GM23338 (cell line): ENCODE measurements at regions not wholly inside any gene's neighbourhood (a gene's known extent, or its start where the extent isn't known, plus 50 kb on each side); places are given as distances from the start of the nearest gene placed in this dataset.

ENCODE experiments used
- ATAC-seq: fragments of 200-7000 bp; cut with Tn5 transposase; 3 replicates; pipeline ENCODE4 v1.9.1; 2020
- DNase-seq: peaks from one replicate; pipeline ENCODE4 v3.0.0-alpha.2; 2015; ENCODE audit warnings: low spot score
- H2AFZ ChIP-seq: fragments of 200-600 bp; sonication (generic); 2 replicates; pipeline ENCODE4 v1.8.0; 2016; ENCODE audit warnings: antibody characterized with exemption, mild to moderate bottlenecking, moderate library complexity
- H3F3A ChIP-seq: fragments of 200-600 bp; sonication (generic); replicated peaks from 2 replicates; pipeline ENCODE4 v1.8.0; 2017; ENCODE audit warnings: antibody characterized with exemption, mixed run types, low read depth
- H3K27ac ChIP-seq: fragments of 200-600 bp; sonication (generic); 2 replicates; pipeline ENCODE4 v1.6.1; 2016; ENCODE audit warnings: low read depth
- H3K27me3 ChIP-seq: fragments of 200-600 bp; sonication (generic); 2 replicates; pipeline ENCODE4 v1.8.0; 2016; ENCODE audit warnings: mild to moderate bottlenecking, mixed run types, moderate library complexity; ENCODE audit not compliant: insufficient read depth
- H3K36me3 ChIP-seq: fragments of 200-600 bp; sonication (generic); 2 replicates; pipeline ENCODE4 v1.8.0; 2016; ENCODE audit warnings: mild to moderate bottlenecking; ENCODE audit not compliant: insufficient read depth
- H3K4me1 ChIP-seq: fragments of 200-600 bp; sonication (generic); 2 replicates; pipeline ENCODE4 v1.8.0; 2016; ENCODE audit warnings: mild to moderate bottlenecking, moderate library complexity; ENCODE audit not compliant: insufficient read depth
- H3K4me2 ChIP-seq: fragments of 200-600 bp; sonication (generic); 2 replicates; pipeline ENCODE4 v1.7.1; 2017; ENCODE audit warnings: mixed run types
- H3K4me3 ChIP-seq: fragments of 200-600 bp; sonication (generic); 2 replicates; pipeline ENCODE4 v1.6.1; 2016; ENCODE audit warnings: mixed run types
- H3K79me2 ChIP-seq: fragments of 200-600 bp; sonication (generic); replicated peaks from 2 replicates; pipeline ENCODE4 v1.8.0; 2017; ENCODE audit warnings: mild to moderate bottlenecking; ENCODE audit not compliant: insufficient read depth
- H3K9me2 ChIP-seq: fragments of 200-600 bp; sonication (generic); 2 replicates; pipeline ENCODE4 v1.8.0; 2017; ENCODE audit not compliant: insufficient read depth
- H4K20me1 ChIP-seq: fragments of 200-600 bp; sonication (generic); replicated peaks from 2 replicates; pipeline ENCODE4 v1.8.0; 2017; ENCODE audit warnings: mild to moderate bottlenecking; ENCODE audit not compliant: insufficient read depth
- H3K27ac Mint-ChIP-seq: 2 replicates; pipeline ENCODE4 v1.8.0; 2020; ENCODE audit warnings: inconsistent platforms, mild to moderate bottlenecking, moderate library complexity, mixed read lengths
- H3K27me3 Mint-ChIP-seq: 3 replicates; pipeline ENCODE4 v1.8.0; 2022; ENCODE audit warnings: low read depth, mild to moderate bottlenecking, moderate library complexity, mixed read lengths, inconsistent platforms; ENCODE audit not compliant: insufficient read depth, poor library complexity
- H3K36me3 Mint-ChIP-seq: 3 replicates; pipeline ENCODE4 v1.8.0; 2021; ENCODE audit warnings: low read depth, mild to moderate bottlenecking, inconsistent platforms, moderate library complexity, mixed read lengths
- H3K4me1 Mint-ChIP-seq: 3 replicates; pipeline ENCODE4 v1.8.0; 2020; ENCODE audit warnings: mild to moderate bottlenecking, inconsistent platforms, mixed read lengths
- H3K4me3 Mint-ChIP-seq: 3 replicates; pipeline ENCODE4 v1.8.0; 2021; ENCODE audit warnings: moderate library complexity, mild to moderate bottlenecking, inconsistent platforms, mixed read lengths
- H3K9me3 Mint-ChIP-seq: 3 replicates; pipeline ENCODE4 v1.8.0; 2020; ENCODE audit warnings: moderate library complexity, mild to moderate bottlenecking, inconsistent platforms, mixed read lengths
- CREB1 ChIP-seq: fragments of 250-450 bp; sonication (Bioruptor Pico); IDR thresholded peaks from 2 replicates; pipeline ENCODE4 v1.5.0; 2020; ENCODE audit warnings: low read depth, mild to moderate bottlenecking, moderate library complexity
- EZH2 ChIP-seq: fragments of 200-600 bp; sonication (generic); IDR thresholded peaks from one replicate; pipeline ENCODE4 v1.8.0; 2017; ENCODE audit warnings: antibody characterized with exemption, mild to moderate bottlenecking, low read depth; ENCODE audit not compliant: unreplicated experiment
- EZH2phosphoT487 ChIP-seq: fragments of 200-600 bp; sonication (generic); IDR thresholded peaks from one replicate; pipeline ENCODE4 v1.8.1; 2018; ENCODE audit warnings: antibody characterized with exemption; ENCODE audit not compliant: unreplicated experiment
- JUNB ChIP-seq: IDR thresholded peaks from one replicate; pipeline ENCODE4 v1.6.1; 2016; ENCODE audit warnings: antibody characterized with exemption; ENCODE audit not compliant: unreplicated experiment
- NANOG ChIP-seq: IDR thresholded peaks from 2 replicates; pipeline ENCODE4 v1.6.1; 2016; ENCODE audit warnings: antibody characterized with exemption, borderline replicate concordance
- POLR2AphosphoS5 ChIP-seq: IDR thresholded peaks from 2 replicates; pipeline ENCODE4 v1.6.1; 2016; ENCODE audit warnings: antibody characterized with exemption, low read depth
- STAT1 ChIP-seq: IDR thresholded peaks from one replicate; pipeline ENCODE4 v1.6.1; 2016; ENCODE audit warnings: antibody characterized with exemption; ENCODE audit not compliant: unreplicated experiment
- ZNF114 ChIP-seq: fragments of 250-450 bp; sonication (Bioruptor Pico); IDR thresholded peaks from 2 replicates; pipeline ENCODE4 v1.5.0; 2020; ENCODE audit warnings: mild to moderate bottlenecking, moderate library complexity
- ZNF331 ChIP-seq: fragments of 250-450 bp; sonication (Bioruptor Pico); IDR thresholded peaks from 2 replicates; pipeline ENCODE4 v1.5.0; 2020; ENCODE audit warnings: low read depth, mild to moderate bottlenecking, moderate library complexity
- TF ChIP-seq, protein P1 (sequence below): fragments of 250-450 bp; sonication (Bioruptor Pico); IDR thresholded peaks from 2 replicates; pipeline ENCODE4 v1.5.0; 2020; ENCODE audit warnings: mild to moderate bottlenecking, moderate library complexity
- TF ChIP-seq, protein P2 (sequence below), 2 experiments: fragments of 200-600 bp in 1 of 2; sonication (generic) in 1 of 2; conservative IDR thresholded peaks; 2 replicates each; pipeline versions ENCODE4 v1.5.1 to v1.6.1; 2016 to 2017; ENCODE audit warnings: antibody characterized with exemption in 2 of 2, low read depth in 2 of 2, mild to moderate bottlenecking in 2 of 2, moderate library complexity in 1 of 2
- TF ChIP-seq, protein P3 (sequence below): IDR thresholded peaks from one replicate; pipeline ENCODE4 v1.6.1; 2018; ENCODE audit warnings: antibody characterized with exemption; ENCODE audit not compliant: unreplicated experiment
- TF ChIP-seq, protein P4 (sequence below): IDR thresholded peaks from 2 replicates; pipeline ENCODE4 v1.6.1; 2016; ENCODE audit warnings: antibody characterized with exemption

DNA sequence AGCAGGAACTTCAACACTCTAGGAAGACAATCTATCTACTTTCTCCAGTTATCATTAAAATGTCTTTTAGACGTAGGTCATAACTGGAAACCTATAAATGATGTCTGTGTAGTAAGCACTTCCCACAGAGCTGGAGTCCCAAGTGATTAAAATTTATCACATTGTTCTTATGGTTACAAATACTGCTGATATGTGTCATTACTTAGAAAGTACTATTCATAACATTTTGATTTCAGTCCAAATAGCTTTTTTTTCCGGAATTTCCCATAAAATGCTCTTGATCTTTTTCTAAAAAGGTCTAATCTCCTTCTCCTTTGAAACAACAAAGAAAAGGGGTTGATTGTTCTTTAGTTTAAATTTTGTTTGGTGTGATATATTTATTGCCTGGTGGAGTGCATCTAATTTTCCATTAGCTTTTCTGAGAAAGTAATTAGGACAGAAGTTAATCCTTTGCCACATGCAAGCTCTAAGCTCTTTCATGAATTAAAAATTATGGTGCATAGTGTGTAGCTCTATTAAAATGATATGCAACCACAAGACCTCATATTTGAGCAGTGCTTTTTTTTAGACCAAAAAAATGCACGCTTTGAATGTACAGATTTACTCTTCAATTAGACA, 132.7 kb upstream of the TCF21 start (continued):
- TF ChIP-seq, protein P1, sequence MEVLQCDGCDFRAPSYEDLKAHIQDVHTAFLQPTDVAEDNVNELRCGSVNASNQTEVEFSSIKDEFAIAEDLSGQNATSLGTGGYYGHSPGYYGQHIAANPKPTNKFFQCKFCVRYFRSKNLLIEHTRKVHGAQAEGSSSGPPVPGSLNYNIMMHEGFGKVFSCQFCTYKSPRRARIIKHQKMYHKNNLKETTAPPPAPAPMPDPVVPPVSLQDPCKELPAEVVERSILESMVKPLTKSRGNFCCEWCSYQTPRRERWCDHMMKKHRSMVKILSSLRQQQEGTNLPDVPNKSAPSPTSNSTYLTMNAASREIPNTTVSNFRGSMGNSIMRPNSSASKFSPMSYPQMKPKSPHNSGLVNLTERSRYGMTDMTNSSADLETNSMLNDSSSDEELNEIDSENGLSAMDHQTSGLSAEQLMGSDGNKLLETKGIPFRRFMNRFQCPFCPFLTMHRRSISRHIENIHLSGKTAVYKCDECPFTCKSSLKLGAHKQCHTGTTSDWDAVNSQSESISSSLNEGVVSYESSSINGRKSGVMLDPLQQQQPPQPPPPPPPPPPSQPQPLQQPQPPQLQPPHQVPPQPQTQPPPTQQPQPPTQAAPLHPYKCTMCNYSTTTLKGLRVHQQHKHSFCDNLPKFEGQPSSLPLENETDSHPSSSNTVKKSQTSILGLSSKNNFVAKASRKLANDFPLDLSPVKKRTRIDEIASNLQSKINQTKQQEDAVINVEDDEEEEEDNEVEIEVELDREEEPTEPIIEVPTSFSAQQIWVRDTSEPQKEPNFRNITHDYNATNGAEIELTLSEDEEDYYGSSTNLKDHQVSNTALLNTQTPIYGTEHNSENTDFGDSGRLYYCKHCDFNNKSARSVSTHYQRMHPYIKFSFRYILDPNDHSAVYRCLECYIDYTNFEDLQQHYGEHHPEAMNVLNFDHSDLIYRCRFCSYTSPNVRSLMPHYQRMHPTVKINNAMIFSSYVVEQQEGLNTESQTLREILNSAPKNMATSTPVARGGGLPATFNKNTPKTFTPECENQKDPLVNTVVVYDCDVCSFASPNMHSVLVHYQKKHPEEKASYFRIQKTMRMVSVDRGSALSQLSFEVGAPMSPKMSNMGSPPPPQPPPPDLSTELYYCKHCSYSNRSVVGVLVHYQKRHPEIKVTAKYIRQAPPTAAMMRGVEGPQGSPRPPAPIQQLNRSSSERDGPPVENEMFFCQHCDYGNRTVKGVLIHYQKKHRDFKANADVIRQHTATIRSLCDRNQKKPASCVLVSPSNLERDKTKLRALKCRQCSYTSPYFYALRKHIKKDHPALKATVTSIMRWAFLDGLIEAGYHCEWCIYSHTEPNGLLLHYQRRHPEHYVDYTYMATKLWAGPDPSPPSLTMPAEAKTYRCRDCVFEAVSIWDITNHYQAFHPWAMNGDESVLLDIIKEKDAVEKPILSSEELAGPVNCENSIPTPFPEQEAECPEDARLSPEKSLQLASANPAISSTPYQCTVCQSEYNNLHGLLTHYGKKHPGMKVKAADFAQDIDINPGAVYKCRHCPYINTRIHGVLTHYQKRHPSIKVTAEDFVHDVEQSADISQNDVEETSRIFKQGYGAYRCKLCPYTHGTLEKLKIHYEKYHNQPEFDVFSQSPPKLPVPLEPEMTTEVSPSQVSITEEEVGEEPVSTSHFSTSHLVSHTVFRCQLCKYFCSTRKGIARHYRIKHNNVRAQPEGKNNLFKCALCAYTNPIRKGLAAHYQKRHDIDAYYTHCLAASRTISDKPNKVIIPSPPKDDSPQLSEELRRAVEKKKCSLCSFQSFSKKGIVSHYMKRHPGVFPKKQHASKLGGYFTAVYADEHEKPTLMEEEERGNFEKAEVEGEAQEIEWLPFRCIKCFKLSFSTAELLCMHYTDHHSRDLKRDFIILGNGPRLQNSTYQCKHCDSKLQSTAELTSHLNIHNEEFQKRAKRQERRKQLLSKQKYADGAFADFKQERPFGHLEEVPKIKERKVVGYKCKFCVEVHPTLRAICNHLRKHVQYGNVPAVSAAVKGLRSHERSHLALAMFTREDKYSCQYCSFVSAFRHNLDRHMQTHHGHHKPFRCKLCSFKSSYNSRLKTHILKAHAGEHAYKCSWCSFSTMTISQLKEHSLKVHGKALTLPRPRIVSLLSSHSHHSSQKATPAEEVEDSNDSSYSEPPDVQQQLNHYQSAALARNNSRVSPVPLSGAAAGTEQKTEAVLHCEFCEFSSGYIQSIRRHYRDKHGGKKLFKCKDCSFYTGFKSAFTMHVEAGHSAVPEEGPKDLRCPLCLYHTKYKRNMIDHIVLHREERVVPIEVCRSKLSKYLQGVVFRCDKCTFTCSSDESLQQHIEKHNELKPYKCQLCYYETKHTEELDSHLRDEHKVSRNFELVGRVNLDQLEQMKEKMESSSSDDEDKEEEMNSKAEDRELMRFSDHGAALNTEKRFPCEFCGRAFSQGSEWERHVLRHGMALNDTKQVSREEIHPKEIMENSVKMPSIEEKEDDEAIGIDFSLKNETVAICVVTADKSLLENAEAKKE, result no peak
- no peak for TF ChIP-seq EZH2

DNA sequence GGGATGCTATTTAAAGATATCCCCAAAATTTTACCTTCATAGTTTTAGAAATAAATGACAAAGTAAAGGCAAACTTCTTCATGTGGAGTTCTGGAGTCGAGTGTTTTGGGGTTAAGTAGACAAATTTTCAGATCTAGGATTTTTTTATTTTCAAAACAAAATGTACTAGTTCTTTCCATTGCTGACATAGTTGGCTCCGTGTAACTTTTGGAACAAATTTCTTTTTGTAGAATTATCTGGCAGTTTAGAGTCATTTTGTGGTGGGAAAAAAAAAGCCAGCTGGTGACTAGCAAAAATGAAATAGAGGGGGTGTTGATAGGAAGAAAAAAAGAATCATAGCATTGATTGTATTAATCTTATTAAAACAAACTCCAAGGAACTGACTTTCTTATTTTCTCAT, 131.6 kb upstream of the TCF21 start:
- Mint-ChIP-seq H3K27ac (no peak overlapping the region), H3K36me3 (no peaks in the 10 kb centered on the region), H3K4me1 (no peaks in the 10 kb centered on the region), H3K4me3 (no peak overlapping the region), H3K9me3 (no peaks in the 10 kb centered on the region), H3K27me3 (peaks cover 1% of the 10 kb centered on the region)
- no peak for DNase-seq
- ATAC-seq, result no peak
- Histone ChIP-seq H3K4me2 (no peak overlapping the region), H3F3A (no peaks in the 10 kb centered on the region), H2AFZ (no peak overlapping the region), H4K20me1 (no peaks in the 10 kb centered on the region), H3K79me2 (no peaks in the 10 kb centered on the region), H3K9me2 (no peaks in the 10 kb centered on the region), H3K27me3 (no peaks in the 10 kb centered on the region), H3K36me3 (no peaks in the 10 kb centered on the region), H3K27ac (no peak overlapping the region), H3K4me3 (no peak overlapping the region), H3K4me1 (no peaks in the 10 kb centered on the region)
- TF ChIP-seq CREB1 (CRISPR knock-in tag), result no peak
- no peak for TF ChIP-seq ZNF331 (CRISPR knock-in tag)
- TF ChIP-seq ZNF114, result no peak
- TF ChIP-seq, protein P2, sequence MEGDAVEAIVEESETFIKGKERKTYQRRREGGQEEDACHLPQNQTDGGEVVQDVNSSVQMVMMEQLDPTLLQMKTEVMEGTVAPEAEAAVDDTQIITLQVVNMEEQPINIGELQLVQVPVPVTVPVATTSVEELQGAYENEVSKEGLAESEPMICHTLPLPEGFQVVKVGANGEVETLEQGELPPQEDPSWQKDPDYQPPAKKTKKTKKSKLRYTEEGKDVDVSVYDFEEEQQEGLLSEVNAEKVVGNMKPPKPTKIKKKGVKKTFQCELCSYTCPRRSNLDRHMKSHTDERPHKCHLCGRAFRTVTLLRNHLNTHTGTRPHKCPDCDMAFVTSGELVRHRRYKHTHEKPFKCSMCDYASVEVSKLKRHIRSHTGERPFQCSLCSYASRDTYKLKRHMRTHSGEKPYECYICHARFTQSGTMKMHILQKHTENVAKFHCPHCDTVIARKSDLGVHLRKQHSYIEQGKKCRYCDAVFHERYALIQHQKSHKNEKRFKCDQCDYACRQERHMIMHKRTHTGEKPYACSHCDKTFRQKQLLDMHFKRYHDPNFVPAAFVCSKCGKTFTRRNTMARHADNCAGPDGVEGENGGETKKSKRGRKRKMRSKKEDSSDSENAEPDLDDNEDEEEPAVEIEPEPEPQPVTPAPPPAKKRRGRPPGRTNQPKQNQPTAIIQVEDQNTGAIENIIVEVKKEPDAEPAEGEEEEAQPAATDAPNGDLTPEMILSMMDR (conservative IDR thresholded peaks at IDR 0.05; ENCODE audit: low read depth in 2 of 2), result no peak
- no peak for TF ChIP-seq NANOG
- TF ChIP-seq JUNB, result no peak
- TF ChIP-seq POLR2AphosphoS5, result no peak
- TF ChIP-seq, protein P3, sequence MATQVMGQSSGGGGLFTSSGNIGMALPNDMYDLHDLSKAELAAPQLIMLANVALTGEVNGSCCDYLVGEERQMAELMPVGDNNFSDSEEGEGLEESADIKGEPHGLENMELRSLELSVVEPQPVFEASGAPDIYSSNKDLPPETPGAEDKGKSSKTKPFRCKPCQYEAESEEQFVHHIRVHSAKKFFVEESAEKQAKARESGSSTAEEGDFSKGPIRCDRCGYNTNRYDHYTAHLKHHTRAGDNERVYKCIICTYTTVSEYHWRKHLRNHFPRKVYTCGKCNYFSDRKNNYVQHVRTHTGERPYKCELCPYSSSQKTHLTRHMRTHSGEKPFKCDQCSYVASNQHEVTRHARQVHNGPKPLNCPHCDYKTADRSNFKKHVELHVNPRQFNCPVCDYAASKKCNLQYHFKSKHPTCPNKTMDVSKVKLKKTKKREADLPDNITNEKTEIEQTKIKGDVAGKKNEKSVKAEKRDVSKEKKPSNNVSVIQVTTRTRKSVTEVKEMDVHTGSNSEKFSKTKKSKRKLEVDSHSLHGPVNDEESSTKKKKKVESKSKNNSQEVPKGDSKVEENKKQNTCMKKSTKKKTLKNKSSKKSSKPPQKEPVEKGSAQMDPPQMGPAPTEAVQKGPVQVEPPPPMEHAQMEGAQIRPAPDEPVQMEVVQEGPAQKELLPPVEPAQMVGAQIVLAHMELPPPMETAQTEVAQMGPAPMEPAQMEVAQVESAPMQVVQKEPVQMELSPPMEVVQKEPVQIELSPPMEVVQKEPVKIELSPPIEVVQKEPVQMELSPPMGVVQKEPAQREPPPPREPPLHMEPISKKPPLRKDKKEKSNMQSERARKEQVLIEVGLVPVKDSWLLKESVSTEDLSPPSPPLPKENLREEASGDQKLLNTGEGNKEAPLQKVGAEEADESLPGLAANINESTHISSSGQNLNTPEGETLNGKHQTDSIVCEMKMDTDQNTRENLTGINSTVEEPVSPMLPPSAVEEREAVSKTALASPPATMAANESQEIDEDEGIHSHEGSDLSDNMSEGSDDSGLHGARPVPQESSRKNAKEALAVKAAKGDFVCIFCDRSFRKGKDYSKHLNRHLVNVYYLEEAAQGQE, result no peak
- no peak for TF ChIP-seq EZH2phosphoT487
- no peak for TF ChIP-seq STAT1
- TF ChIP-seq, protein P4, sequence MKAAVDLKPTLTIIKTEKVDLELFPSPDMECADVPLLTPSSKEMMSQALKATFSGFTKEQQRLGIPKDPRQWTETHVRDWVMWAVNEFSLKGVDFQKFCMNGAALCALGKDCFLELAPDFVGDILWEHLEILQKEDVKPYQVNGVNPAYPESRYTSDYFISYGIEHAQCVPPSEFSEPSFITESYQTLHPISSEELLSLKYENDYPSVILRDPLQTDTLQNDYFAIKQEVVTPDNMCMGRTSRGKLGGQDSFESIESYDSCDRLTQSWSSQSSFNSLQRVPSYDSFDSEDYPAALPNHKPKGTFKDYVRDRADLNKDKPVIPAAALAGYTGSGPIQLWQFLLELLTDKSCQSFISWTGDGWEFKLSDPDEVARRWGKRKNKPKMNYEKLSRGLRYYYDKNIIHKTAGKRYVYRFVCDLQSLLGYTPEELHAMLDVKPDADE, result no peak
- no peak for TF ChIP-seq EZH2
